IMR-90 (cell line): ENCODE measurements at regions not wholly inside any gene's neighbourhood (a gene's known extent, or its start where the extent isn't known, plus 50 kb on each side); places are given as distances from the start of the nearest gene placed in this dataset.

Source experiments
- BHLHE40 ChIP-seq: fragments of 150-350 bp; IDR thresholded peaks from 2 replicates; pipeline ENCODE4 v1.6.1; 2016; ENCODE audit warnings: mild to moderate bottlenecking, low read depth, low read length
- CTCF ChIP-seq: conservative IDR thresholded peaks from 2 replicates; pipeline ENCODE4 v1.5.1; 2012; ENCODE audit warnings: mild to moderate bottlenecking, low read depth, low read length, improper control_type of control experiment
- ELK1 ChIP-seq: fragments of 150-350 bp; IDR thresholded peaks from 2 replicates; pipeline ENCODE4 v1.6.1; 2016; ENCODE audit warnings: low read depth, mild to moderate bottlenecking, low read length, moderate library complexity, borderline replicate concordance
- FOS ChIP-seq: fragments of 150-350 bp; IDR thresholded peaks from 2 replicates; pipeline ENCODE4 v1.6.1; 2016; ENCODE audit warnings: low read depth, low read length
- MAFK ChIP-seq: IDR thresholded peaks from 2 replicates; pipeline ENCODE4 v1.6.1; 2012; ENCODE audit warnings: low read depth, low read length, improper control_type of control experiment
- POLR2A ChIP-seq: IDR thresholded peaks from 2 replicates; pipeline ENCODE4 v1.6.1; 2012; ENCODE audit warnings: mild to moderate bottlenecking, low read depth, low read length
- RAD21 ChIP-seq: IDR thresholded peaks from 2 replicates; pipeline ENCODE4 v1.6.1; 2012; ENCODE audit warnings: low read length, improper control_type of control experiment
- RFX5 ChIP-seq: IDR thresholded peaks from 2 replicates; pipeline ENCODE4 v1.8.0; 2012; ENCODE audit warnings: low read depth, mild to moderate bottlenecking, low read length, moderate library complexity
- SMC3 ChIP-seq: fragments of 150-350 bp; IDR thresholded peaks from 2 replicates; pipeline ENCODE4 v1.6.1; 2016; ENCODE audit warnings: low read depth, mild to moderate bottlenecking, antibody characterized with exemption, low read length, moderate library complexity
- USF2 ChIP-seq: fragments of 150-350 bp; IDR thresholded peaks from 2 replicates; pipeline ENCODE4 v1.6.1; 2017; ENCODE audit warnings: mild to moderate bottlenecking, antibody characterized with exemption, low read length, low read depth

- TF ChIP-seq USF2, result no peak
- no peak for TF ChIP-seq CTCF
- TF ChIP-seq BHLHE40, result no peak
- TF ChIP-seq POLR2A, result no peak
- no peak for TF ChIP-seq RAD21
- no peak for TF ChIP-seq SMC3
- TF ChIP-seq FOS, result no peak
- TF ChIP-seq MAFK, result no peak
- TF ChIP-seq ELK1, result no peak
- no peak for TF ChIP-seq RFX5
Observed at GRCh38 chr4:114264452-114264851, 285.0 kb upstream of the ARSJ start.
